HEK293 (cell line): ENCODE measurements at regions not wholly inside any gene's neighbourhood (a gene's known extent, or its start where the extent isn't known, plus 50 kb on each side); places are given as distances from the start of the nearest gene placed in this dataset.

ENCODE experiments used
- CTCF ChIA-PET: fragments of 350-600 bp; formaldehyde crosslinking; extraction: SDS; loops from one replicate; lab custom pipeline; 2021; ENCODE audit warnings: antibody characterized with exemption; lab: Yijun Ruan, JAX
- POLR2A ChIA-PET: fragments of 300-600 bp; formaldehyde crosslinking; extraction: SDS; loops from one replicate; lab custom pipeline; 2020; ENCODE audit warnings: antibody characterized with exemption, inconsistent platforms; lab: Yijun Ruan, JAX
- H3K27ac ChIP-seq: fragments of 200-500 bp; sonication (Bioruptor generic); 2 replicates; pipeline ENCODE4 v1.5.1; 2014; ENCODE audit warnings: low read depth, low read length, control low read depth, inconsistent platforms; ENCODE audit errors: extremely low read depth
- H3K36me3 ChIP-seq, 2 experiments: fragments of 200-500 bp in 1 of 2; sonication (Bioruptor generic) in 1 of 2; 1 replicate in 1 of 2; 2 replicates in 1 of 2; pipeline ENCODE4 v1.5.1; 2014 to 2017; ENCODE audit warnings: inconsistent platforms in 2 of 2, low read length in 2 of 2; ENCODE audit not compliant: control insufficient read depth in 2 of 2, insufficient read depth in 1 of 2
- H3K4me1 ChIP-seq: fragments of 200-500 bp; sonication (Bioruptor generic); 2 replicates; pipeline ENCODE4 v1.5.1; 2014; ENCODE audit warnings: mild to moderate bottlenecking, low read length, inconsistent platforms; ENCODE audit not compliant: control insufficient read depth, insufficient read depth
- H3K4me3 ChIP-seq: 2 replicates; pipeline ENCODE4 v1.5.1; 2011; ENCODE audit warnings: low read depth, mild to moderate bottlenecking, control low read depth, low read length, moderate library complexity
- H3K9me3 ChIP-seq: fragments of 200-500 bp; sonication (Bioruptor generic); 2 replicates; pipeline ENCODE4 v1.5.1; 2014; ENCODE audit warnings: low read depth, low read length, inconsistent platforms; ENCODE audit not compliant: control insufficient read depth, insufficient read depth
- HOXA7 ChIP-seq: sonication (generic); formaldehyde crosslinking; IDR thresholded peaks from 2 replicates; pipeline ENCODE4 v1.8.1; 2022; ENCODE audit warnings: missing genetic modification reagents, borderline replicate concordance
- KLF1 ChIP-seq: fragments of 450-650 bp; formaldehyde crosslinking; IDR thresholded peaks from 2 replicates; pipeline ENCODE4 v1.5.1; 2016; ENCODE audit warnings: missing biosample characterization, missing genetic modification characterization
- MEIS1 ChIP-seq: sonication (generic); formaldehyde crosslinking; IDR thresholded peaks from 2 replicates; pipeline ENCODE4 v1.8.1; 2022; ENCODE audit warnings: missing genetic modification reagents, mild to moderate bottlenecking, borderline replicate concordance
- ZBTB20 ChIP-seq: fragments of 450-650 bp; formaldehyde crosslinking; IDR thresholded peaks from 2 replicates; pipeline ENCODE4 v1.5.1; 2016; ENCODE audit warnings: missing biosample characterization, missing genetic modification characterization
- ZEB2 ChIP-seq: fragments of 450-650 bp; formaldehyde crosslinking; IDR thresholded peaks from 2 replicates; pipeline ENCODE4 v1.5.1; 2016; ENCODE audit warnings: missing biosample characterization, missing genetic modification characterization
- ZNF155 ChIP-seq: fragments of 450-650 bp; formaldehyde crosslinking; IDR thresholded peaks from 2 replicates; pipeline ENCODE4 v1.5.1; 2016; ENCODE audit warnings: missing biosample characterization, missing genetic modification characterization
- ZNF169 ChIP-seq: fragments of 450-650 bp; formaldehyde crosslinking; IDR thresholded peaks from 2 replicates; pipeline ENCODE4 v1.5.1; 2016; ENCODE audit warnings: missing biosample characterization, missing genetic modification characterization
- ZNF223 ChIP-seq: fragments of 450-650 bp; formaldehyde crosslinking; IDR thresholded peaks from 2 replicates; pipeline ENCODE4 v1.5.1; 2016; ENCODE audit warnings: missing biosample characterization, missing genetic modification characterization
- ZNF266 ChIP-seq: fragments of 450-650 bp; formaldehyde crosslinking; IDR thresholded peaks from 2 replicates; pipeline ENCODE4 v1.5.1; 2016; ENCODE audit warnings: missing biosample characterization, missing genetic modification characterization, low read depth
- ZNF274 ChIP-seq, 2 experiments: fragments of 200-500 bp in 1 of 2; fragments of 450-650 bp in 1 of 2; sonication (Bioruptor generic) in 1 of 2; formaldehyde crosslinking in 1 of 2; IDR thresholded peaks; 2 replicates each; pipeline versions ENCODE4 v1.5.1 to v1.6.1; 2014 to 2016; ENCODE audit warnings: borderline replicate concordance in 1 of 2, inconsistent platforms in 1 of 2, low read length in 1 of 2, missing biosample characterization in 1 of 2, missing genetic modification characterization in 1 of 2
- ZNF335 ChIP-seq: fragments of 450-650 bp; formaldehyde crosslinking; conservative IDR thresholded peaks from 2 replicates; pipeline ENCODE4 v1.5.1; 2016; ENCODE audit warnings: missing biosample characterization, missing genetic modification characterization
- ZNF354C ChIP-seq: fragments of 450-650 bp; formaldehyde crosslinking; IDR thresholded peaks from 2 replicates; pipeline ENCODE4 v1.5.1; 2016; ENCODE audit warnings: missing biosample characterization, missing genetic modification characterization, low read depth, borderline replicate concordance
- ZNF423 ChIP-seq: fragments of 450-650 bp; formaldehyde crosslinking; IDR thresholded peaks from 2 replicates; pipeline ENCODE4 v1.5.1; 2016; ENCODE audit warnings: missing biosample characterization, missing genetic modification characterization
- ZNF560 ChIP-seq: fragments of 450-650 bp; formaldehyde crosslinking; IDR thresholded peaks from 2 replicates; pipeline ENCODE4 v1.5.1; 2017; ENCODE audit warnings: missing biosample characterization, missing genetic modification characterization, borderline replicate concordance
- ZNF610 ChIP-seq: fragments of 450-650 bp; formaldehyde crosslinking; IDR thresholded peaks from 2 replicates; pipeline ENCODE4 v1.5.1; 2016; ENCODE audit warnings: missing biosample characterization, missing genetic modification characterization, borderline replicate concordance
- ZNF621 ChIP-seq: fragments of 450-650 bp; formaldehyde crosslinking; IDR thresholded peaks from 2 replicates; pipeline ENCODE4 v1.5.1; 2017; ENCODE audit warnings: missing biosample characterization, missing genetic modification characterization
- ZNF623 ChIP-seq: fragments of 450-650 bp; formaldehyde crosslinking; IDR thresholded peaks from 2 replicates; pipeline ENCODE4 v1.5.1; 2016; ENCODE audit warnings: missing biosample characterization, missing genetic modification characterization
- ZNF660 ChIP-seq: fragments of 450-650 bp; IDR thresholded peaks from 2 replicates; pipeline ENCODE4 v1.5.1; 2018; ENCODE audit warnings: missing biosample characterization, mild to moderate bottlenecking, missing genetic modification characterization
- ZNF664 ChIP-seq: fragments of 450-650 bp; formaldehyde crosslinking; IDR thresholded peaks from 2 replicates; pipeline ENCODE4 v1.5.1; 2016; ENCODE audit warnings: missing biosample characterization, missing genetic modification characterization
- ZNF837 ChIP-seq: fragments of 450-650 bp; formaldehyde crosslinking; IDR thresholded peaks from 2 replicates; pipeline ENCODE4 v1.5.1; 2016; ENCODE audit warnings: missing biosample characterization, missing genetic modification characterization
- TF ChIP-seq, protein P1 (sequence below): fragments of 450-650 bp; formaldehyde crosslinking; IDR thresholded peaks from 2 replicates; pipeline ENCODE4 v1.5.0; 2017; ENCODE audit warnings: missing biosample characterization, missing genetic modification characterization, borderline replicate concordance
- TF ChIP-seq, protein P2 (sequence below): fragments of 450-650 bp; formaldehyde crosslinking; IDR thresholded peaks from 2 replicates; pipeline ENCODE4 v1.5.1; 2016; ENCODE audit warnings: missing biosample characterization, missing genetic modification characterization
- TF ChIP-seq, protein P3 (sequence below): IDR thresholded peaks from 2 replicates; pipeline ENCODE4 v1.6.1; 2011; ENCODE audit warnings: mild to moderate bottlenecking, low read depth, low read length, borderline replicate concordance
- TF ChIP-seq, protein P4 (sequence below): fragments of 450-650 bp; formaldehyde crosslinking; IDR thresholded peaks from 2 replicates; pipeline ENCODE4 v1.5.1; 2016; ENCODE audit warnings: missing biosample characterization, missing genetic modification characterization, low read depth
- TF ChIP-seq, protein P5 (sequence below): fragments of 450-650 bp; formaldehyde crosslinking; conservative IDR thresholded peaks from 2 replicates; pipeline ENCODE4 v1.5.1; 2016; ENCODE audit warnings: low read depth, missing biosample characterization, missing genetic modification characterization

DNA sequence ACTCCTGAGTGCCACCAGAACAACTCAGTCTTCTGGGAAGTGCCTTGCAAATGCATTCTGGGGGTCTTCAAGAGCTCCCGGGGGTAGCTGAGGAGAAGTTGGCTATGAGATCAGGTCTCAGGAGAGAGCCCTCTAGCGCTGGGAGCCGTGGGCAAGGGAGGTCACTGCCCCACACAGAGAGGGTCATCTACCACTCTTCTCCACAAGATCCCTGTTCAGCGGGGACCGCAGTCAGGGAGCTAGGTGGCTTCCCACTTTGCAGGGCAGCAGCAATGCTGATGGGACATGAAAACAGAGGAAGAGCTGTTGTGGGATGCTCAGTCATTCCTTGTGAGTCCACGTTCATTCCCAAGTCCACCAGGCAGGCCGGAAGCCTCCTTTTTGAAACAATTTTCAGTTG, 66.6 kb downstream of the ACKR3 start:
- CTCF ChIA-PET, result no interaction called here
- Histone ChIP-seq H3K36me3 (no peaks in the 10 kb centered on the region), H3K4me3 (no peak overlapping the region), H3K9me3 (no peaks in the 10 kb centered on the region), H3K4me1 (no peaks in the 10 kb centered on the region)
- TF ChIP-seq, protein P1, sequence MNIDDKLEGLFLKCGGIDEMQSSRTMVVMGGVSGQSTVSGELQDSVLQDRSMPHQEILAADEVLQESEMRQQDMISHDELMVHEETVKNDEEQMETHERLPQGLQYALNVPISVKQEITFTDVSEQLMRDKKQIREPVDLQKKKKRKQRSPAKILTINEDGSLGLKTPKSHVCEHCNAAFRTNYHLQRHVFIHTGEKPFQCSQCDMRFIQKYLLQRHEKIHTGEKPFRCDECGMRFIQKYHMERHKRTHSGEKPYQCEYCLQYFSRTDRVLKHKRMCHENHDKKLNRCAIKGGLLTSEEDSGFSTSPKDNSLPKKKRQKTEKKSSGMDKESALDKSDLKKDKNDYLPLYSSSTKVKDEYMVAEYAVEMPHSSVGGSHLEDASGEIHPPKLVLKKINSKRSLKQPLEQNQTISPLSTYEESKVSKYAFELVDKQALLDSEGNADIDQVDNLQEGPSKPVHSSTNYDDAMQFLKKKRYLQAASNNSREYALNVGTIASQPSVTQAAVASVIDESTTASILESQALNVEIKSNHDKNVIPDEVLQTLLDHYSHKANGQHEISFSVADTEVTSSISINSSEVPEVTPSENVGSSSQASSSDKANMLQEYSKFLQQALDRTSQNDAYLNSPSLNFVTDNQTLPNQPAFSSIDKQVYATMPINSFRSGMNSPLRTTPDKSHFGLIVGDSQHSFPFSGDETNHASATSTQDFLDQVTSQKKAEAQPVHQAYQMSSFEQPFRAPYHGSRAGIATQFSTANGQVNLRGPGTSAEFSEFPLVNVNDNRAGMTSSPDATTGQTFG (tag by site-specific recombination), result no peak
- TF ChIP-seq ZNF423 (tag by site-specific recombination), result no peak
- TF ChIP-seq ZNF169 (tag by site-specific recombination), result no peak
- no peak for TF ChIP-seq MEIS1
- TF ChIP-seq ZNF335 (tag by site-specific recombination), result no peak
- TF ChIP-seq, protein P2, sequence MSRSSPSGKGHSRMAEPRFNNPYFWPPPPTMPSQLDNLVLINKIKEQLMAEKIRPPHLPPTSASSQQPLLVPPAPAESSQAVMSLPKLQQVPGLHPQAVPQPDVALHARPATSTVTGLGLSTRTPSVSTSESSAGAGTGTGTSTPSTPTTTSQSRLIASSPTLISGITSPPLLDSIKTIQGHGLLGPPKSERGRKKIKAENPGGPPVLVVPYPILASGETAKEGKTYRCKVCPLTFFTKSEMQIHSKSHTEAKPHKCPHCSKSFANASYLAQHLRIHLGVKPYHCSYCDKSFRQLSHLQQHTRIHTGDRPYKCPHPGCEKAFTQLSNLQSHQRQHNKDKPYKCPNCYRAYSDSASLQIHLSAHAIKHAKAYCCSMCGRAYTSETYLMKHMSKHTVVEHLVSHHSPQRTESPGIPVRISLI, result no peak
- no peak for TF ChIP-seq ZNF660
- no peak for TF ChIP-seq ZNF837 (tag by site-specific recombination)
- TF ChIP-seq, protein P3, sequence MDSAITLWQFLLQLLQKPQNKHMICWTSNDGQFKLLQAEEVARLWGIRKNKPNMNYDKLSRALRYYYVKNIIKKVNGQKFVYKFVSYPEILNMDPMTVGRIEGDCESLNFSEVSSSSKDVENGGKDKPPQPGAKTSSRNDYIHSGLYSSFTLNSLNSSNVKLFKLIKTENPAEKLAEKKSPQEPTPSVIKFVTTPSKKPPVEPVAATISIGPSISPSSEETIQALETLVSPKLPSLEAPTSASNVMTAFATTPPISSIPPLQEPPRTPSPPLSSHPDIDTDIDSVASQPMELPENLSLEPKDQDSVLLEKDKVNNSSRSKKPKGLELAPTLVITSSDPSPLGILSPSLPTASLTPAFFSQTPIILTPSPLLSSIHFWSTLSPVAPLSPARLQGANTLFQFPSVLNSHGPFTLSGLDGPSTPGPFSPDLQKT, result no peak
- TF ChIP-seq, protein P4, sequence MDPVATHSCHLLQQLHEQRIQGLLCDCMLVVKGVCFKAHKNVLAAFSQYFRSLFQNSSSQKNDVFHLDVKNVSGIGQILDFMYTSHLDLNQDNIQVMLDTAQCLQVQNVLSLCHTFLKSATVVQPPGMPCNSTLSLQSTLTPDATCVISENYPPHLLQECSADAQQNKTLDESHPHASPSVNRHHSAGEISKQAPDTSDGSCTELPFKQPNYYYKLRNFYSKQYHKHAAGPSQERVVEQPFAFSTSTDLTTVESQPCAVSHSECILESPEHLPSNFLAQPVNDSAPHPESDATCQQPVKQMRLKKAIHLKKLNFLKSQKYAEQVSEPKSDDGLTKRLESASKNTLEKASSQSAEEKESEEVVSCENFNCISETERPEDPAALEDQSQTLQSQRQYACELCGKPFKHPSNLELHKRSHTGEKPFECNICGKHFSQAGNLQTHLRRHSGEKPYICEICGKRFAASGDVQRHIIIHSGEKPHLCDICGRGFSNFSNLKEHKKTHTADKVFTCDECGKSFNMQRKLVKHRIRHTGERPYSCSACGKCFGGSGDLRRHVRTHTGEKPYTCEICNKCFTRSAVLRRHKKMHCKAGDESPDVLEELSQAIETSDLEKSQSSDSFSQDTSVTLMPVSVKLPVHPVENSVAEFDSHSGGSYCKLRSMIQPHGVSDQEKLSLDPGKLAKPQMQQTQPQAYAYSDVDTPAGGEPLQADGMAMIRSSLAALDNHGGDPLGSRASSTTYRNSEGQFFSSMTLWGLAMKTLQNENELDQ (tag by site-specific recombination), result no peak
- TF ChIP-seq ZEB2 (tag by site-specific recombination), result no peak
- no peak for TF ChIP-seq ZBTB20 (tag by site-specific recombination)
- TF ChIP-seq ZNF560 (tag by site-specific recombination), result no peak
- TF ChIP-seq ZNF223 (tag by site-specific recombination), result no peak
- TF ChIP-seq HOXA7 (CRISPR knock-in tag), result no peak
- TF ChIP-seq KLF1 (tag by site-specific recombination), result no peak
- TF ChIP-seq, all 188 proteins: peak for 0
- H3K27ac ChIP-seq, result no peak overlapping the region
- POLR2A ChIA-PET, result no interaction called here

DNA sequence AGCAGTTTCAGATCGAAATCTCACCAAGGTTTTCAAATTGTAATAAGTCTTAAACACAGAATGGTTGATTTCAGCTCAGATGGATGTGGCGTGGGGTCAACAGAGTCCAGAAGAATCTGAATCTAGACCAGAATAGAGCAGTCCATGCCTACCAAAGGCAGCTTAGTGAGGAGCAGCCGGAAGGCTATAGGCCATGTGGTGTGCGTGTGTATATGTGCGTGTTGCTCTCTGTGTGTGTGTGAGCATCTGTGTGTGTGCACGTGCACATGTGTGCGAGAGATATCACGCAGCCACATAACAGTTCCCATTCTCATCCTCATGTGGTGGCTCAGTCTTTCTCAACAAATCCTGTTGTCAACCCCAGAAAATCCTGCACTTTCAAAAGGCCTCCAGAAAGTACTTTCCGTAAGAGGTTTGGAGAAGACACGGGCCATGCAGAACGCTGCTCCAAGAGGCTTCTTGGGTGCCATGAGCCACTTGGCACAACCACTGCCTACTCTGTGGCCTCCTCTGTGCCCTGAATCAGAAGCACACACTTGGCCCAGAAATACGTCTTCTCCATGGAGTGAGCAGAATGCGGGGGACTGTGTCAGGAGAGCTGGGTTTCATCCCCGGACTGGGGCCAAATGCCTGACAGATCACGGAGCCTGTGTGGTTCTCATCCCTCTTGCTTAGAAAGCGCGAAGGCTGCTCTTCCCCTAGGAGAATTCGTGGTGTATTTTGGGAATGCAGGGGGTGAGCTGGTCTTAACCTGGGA, 67.3 kb downstream of the ACKR3 start:
- Histone ChIP-seq H3K9me3 (no peaks in the 10 kb centered on the region), H3K27ac (no peak overlapping the region), H3K4me1 (no peaks in the 10 kb centered on the region), H3K4me3 (no peak overlapping the region), H3K36me3 (no peaks in the 10 kb centered on the region)
- CTCF ChIA-PET, result interaction anchor here (0.6 kb wide), 1 partner anchor 14 kb away, joined by 3 read pairs; no protein-coding TSS in a partner anchor
- POLR2A ChIA-PET, result no interaction called here
- no peak for TF ChIP-seq ZNF621
- TF ChIP-seq ZNF623 (tag by site-specific recombination), result no peak
- no peak for TF ChIP-seq ZNF664 (tag by site-specific recombination)
- no peak for TF ChIP-seq ZNF274 (IDR thresholded peaks at IDR 0.05; ENCODE audit: low read length)
- no peak for TF ChIP-seq ZNF274 (tag by site-specific recombination; IDR thresholded peaks at IDR 0.05; ENCODE audit: borderline replicate concordance)
- no peak for TF ChIP-seq ZNF266 (tag by site-specific recombination)
- no peak for TF ChIP-seq ZNF610 (tag by site-specific recombination)
- no peak for TF ChIP-seq ZNF155
- no peak for TF ChIP-seq ZNF354C (tag by site-specific recombination)
- TF ChIP-seq, protein P5, sequence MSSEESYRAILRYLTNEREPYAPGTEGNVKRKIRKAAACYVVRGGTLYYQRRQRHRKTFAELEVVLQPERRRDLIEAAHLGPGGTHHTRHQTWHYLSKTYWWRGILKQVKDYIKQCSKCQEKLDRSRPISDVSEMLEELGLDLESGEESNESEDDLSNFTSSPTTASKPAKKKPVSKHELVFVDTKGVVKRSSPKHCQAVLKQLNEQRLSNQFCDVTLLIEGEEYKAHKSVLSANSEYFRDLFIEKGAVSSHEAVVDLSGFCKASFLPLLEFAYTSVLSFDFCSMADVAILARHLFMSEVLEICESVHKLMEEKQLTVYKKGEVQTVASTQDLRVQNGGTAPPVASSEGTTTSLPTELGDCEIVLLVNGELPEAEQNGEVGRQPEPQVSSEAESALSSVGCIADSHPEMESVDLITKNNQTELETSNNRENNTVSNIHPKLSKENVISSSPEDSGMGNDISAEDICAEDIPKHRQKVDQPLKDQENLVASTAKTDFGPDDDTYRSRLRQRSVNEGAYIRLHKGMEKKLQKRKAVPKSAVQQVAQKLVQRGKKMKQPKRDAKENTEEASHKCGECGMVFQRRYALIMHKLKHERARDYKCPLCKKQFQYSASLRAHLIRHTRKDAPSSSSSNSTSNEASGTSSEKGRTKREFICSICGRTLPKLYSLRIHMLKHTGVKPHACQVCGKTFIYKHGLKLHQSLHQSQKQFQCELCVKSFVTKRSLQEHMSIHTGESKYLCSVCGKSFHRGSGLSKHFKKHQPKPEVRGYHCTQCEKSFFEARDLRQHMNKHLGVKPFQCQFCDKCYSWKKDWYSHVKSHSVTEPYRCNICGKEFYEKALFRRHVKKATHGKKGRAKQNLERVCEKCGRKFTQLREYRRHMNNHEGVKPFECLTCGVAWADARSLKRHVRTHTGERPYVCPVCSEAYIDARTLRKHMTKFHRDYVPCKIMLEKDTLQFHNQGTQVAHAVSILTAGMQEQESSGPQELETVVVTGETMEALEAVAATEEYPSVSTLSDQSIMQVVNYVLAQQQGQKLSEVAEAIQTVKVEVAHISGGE (tag by site-specific recombination), result no peak
